Right lobe of liver (tissue), 4 donors: ENCODE measurements at regions not wholly inside any gene's neighbourhood (a gene's known extent, or its start where the extent isn't known, plus 50 kb on each side); places are given as distances from the start of the nearest gene placed in this dataset.

ENCODE experiments used
- CTCF ChIP-seq, 4 donors: fragments of 200-600 bp in 3 of 4; fragments of 450-650 bp in 1 of 4; IDR thresholded peaks; one replicate each; pipeline versions ENCODE4 v1.5.1 to v1.8.0; 2016 to 2022; ENCODE audit warnings: antibody characterized with exemption in 4 of 4, mild to moderate bottlenecking in 2 of 4
- POLR2A ChIP-seq: fragments of 450-650 bp; IDR thresholded peaks from one replicate; pipeline ENCODE4 v1.6.1; 2017; ENCODE audit warnings: antibody characterized with exemption, mild to moderate bottlenecking
- donor health status: DM: no; HTN: no; CAD: no.
- donor health status: DM: no; HTN: no; CAD: no.
- donor health status: DM: no; HTN: yes; CAD: no.

- TF ChIP-seq CTCF (IDR thresholded peaks at IDR 0.05) (no peak), POLR2A (no peak)
These were observed 61.1 kb upstream of the LAPTM5 start for GRCh38 chr1:30818568-30819243.
